ENCODE measurements at regions not wholly inside any gene's neighbourhood (a gene's known extent, or its start where the extent isn't known, plus 50 kb on each side); places are given as distances from the start of the nearest gene placed in this dataset.

DNA sequence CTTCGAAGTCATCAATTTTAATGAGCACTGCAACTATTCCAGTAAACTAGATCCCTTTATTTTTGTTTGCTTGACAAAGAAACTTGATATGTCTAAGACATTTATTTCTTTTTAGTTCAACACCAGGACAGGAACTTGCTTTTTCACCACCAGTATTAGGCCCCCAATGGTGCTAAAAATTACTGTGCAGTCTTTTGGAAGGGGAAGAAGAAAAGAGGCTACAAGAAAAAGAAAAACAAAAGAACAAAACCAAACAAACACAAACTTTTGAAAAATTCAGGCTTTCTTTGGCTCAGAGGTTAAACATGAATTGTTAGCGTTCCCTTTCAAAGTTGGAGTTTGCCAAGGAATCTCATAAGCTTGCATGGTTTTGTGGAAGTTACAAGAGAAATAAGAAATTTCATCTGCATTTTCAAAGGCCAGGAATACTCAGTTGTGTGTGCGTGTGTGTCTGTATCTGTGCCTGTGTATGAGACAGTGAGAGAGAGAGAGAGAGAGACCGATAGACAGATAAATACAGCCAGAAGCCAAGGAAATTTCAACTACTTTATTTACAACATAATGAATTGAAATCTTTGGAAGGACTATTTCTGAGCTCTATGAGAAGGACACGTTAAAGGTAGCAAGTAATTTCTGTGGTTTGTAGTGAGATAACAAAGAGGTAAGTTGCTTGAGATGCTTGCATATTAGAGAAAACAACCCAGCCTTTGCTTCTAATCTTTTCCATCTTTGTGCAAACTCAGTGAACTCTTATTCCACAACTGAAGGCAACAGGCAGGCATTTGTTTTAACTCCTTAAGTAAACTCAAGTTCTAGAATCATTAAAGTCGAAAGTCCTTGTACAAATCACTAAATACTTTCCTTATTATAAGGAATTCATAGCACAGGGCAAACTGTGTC, 171.0 kb upstream of the CITED2 start (continued):
- no peak for TF ChIP-seq CHD7 (IDR thresholded peaks at IDR 0.05; ENCODE audit: low read depth, low read length)
- no peak for TF ChIP-seq ZNF436 (CRISPR knock-in tag; IDR thresholded peaks at IDR 0.05)
- no peak for TF ChIP-seq IRF9 (tag; IDR thresholded peaks at IDR 0.05)
- no peak for TF ChIP-seq PURB (CRISPR knock-in tag; IDR thresholded peaks at IDR 0.05; ENCODE audit: low read depth)
- TF ChIP-seq, protein P1, sequence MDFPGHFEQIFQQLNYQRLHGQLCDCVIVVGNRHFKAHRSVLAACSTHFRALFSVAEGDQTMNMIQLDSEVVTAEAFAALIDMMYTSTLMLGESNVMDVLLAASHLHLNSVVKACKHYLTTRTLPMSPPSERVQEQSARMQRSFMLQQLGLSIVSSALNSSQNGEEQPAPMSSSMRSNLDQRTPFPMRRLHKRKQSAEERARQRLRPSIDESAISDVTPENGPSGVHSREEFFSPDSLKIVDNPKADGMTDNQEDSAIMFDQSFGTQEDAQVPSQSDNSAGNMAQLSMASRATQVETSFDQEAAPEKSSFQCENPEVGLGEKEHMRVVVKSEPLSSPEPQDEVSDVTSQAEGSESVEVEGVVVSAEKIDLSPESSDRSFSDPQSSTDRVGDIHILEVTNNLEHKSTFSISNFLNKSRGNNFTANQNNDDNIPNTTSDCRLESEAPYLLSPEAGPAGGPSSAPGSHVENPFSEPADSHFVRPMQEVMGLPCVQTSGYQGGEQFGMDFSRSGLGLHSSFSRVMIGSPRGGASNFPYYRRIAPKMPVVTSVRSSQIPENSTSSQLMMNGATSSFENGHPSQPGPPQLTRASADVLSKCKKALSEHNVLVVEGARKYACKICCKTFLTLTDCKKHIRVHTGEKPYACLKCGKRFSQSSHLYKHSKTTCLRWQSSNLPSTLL (IDR thresholded peaks at IDR 0.05): no peak
- no peak for TF ChIP-seq KLF1 (tag; IDR thresholded peaks at IDR 0.05)
- TF ChIP-seq ZNF696 (CRISPR knock-in tag; conservative IDR thresholded peaks at IDR 0.05): no peak
- 0 out of 2 replicates have a peak, but pooled peaks have one; percentile 16 for TF ChIP-seq FOSL1 (tag; conservative IDR thresholded peaks at IDR 0.05)
- TF ChIP-seq IRF2 (CRISPR knock-in tag; IDR thresholded peaks at IDR 0.05): no peak
- TF ChIP-seq ZBTB8A (IDR thresholded peaks at IDR 0.05; ENCODE audit: partially characterized antibody): no peak
- no peak for TF ChIP-seq NR2C1 (IDR thresholded peaks at IDR 0.05)
- no peak for TF ChIP-seq NR2C1 (tag; IDR thresholded peaks at IDR 0.05)

Data from K562 (cell line).